ENCODE measurements at regions not wholly inside any gene's neighbourhood (a gene's known extent, or its start where the extent isn't known, plus 50 kb on each side); places are given as distances from the start of the nearest gene placed in this dataset.

DNA sequence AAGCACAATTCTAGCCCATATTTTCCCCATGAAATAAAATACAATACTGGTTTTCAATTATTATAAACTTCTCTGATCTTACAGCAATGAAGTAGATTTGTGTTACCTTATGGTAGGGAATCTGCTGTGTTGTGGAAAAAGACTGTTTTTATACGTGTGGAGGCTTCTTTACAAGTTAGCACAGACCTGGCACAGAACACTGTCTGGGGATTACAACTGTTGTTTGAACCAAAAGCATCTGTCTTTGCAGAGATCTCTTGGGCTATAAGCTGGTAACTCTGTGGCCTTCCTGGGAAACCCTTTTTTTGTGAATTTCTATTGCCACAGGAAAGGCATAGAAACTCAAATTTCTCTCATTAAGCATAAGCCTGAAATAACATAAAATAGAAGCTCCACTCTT is 581.9 kb downstream of the TUSC7 start:
- Histone ChIP-seq H3K27me3 (ENCODE audit: insufficient read depth, low read length) (no peaks in the 10 kb centered on the region), H3K27ac (ENCODE audit: low read depth, low read length) (no peak overlapping the region), H4K20me1 (ENCODE audit: insufficient read depth, low read length) (no peaks in the 10 kb centered on the region), H3K9ac (ENCODE audit: low read length) (no peak overlapping the region), H3K4me2 (ENCODE audit: low read length) (no peak overlapping the region), H3K79me2 (ENCODE audit: insufficient read depth, low read length) (no peaks in the 10 kb centered on the region), H3K36me3 (ENCODE audit: insufficient read depth, low read length) (no peaks in the 10 kb centered on the region), H3K4me3 (ENCODE audit: insufficient read depth, low read depth, low read length) (no peak overlapping the region), H3K4me1 (ENCODE audit: insufficient read depth, low read length) (no peaks in the 10 kb centered on the region), H2AFZ (ENCODE audit: low read depth, low read length) (no peak overlapping the region), H3K9me3 (ENCODE audit: insufficient read depth, low read depth, low read length) (no peaks in the 10 kb centered on the region)
- FAIRE-seq (no peak), DNase-seq (ENCODE audit: low read depth) (no peak)
- peaks cover 2% of the 10 kb centered on the region for H3K27me3 Mint-ChIP-seq (ENCODE audit: low read depth, unreplicated experiment)
- no peaks in the 10 kb centered on the region for H3K36me3 Mint-ChIP-seq (ENCODE audit: low read depth, unreplicated experiment)
- peaks cover 7% of the 10 kb centered on the region for H3K4me1 Mint-ChIP-seq (ENCODE audit: low read depth, unreplicated experiment)
- H3K9me3 Mint-ChIP-seq (ENCODE audit: unreplicated experiment), result no peaks in the 10 kb centered on the region
- H3K27ac Mint-ChIP-seq (ENCODE audit: unreplicated experiment), result no peak overlapping the region
- H3K4me3 Mint-ChIP-seq (ENCODE audit: unreplicated experiment), result no peak overlapping the region
- no peak for TF ChIP-seq EZH2 (IDR thresholded peaks at IDR 0.05; ENCODE audit: insufficient read depth, low read length)
- TF ChIP-seq, protein P1, sequence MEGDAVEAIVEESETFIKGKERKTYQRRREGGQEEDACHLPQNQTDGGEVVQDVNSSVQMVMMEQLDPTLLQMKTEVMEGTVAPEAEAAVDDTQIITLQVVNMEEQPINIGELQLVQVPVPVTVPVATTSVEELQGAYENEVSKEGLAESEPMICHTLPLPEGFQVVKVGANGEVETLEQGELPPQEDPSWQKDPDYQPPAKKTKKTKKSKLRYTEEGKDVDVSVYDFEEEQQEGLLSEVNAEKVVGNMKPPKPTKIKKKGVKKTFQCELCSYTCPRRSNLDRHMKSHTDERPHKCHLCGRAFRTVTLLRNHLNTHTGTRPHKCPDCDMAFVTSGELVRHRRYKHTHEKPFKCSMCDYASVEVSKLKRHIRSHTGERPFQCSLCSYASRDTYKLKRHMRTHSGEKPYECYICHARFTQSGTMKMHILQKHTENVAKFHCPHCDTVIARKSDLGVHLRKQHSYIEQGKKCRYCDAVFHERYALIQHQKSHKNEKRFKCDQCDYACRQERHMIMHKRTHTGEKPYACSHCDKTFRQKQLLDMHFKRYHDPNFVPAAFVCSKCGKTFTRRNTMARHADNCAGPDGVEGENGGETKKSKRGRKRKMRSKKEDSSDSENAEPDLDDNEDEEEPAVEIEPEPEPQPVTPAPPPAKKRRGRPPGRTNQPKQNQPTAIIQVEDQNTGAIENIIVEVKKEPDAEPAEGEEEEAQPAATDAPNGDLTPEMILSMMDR (IDR thresholded peaks at IDR 0.05; ENCODE audit: insufficient read depth, low read depth, low read length), result no peak

DNA sequence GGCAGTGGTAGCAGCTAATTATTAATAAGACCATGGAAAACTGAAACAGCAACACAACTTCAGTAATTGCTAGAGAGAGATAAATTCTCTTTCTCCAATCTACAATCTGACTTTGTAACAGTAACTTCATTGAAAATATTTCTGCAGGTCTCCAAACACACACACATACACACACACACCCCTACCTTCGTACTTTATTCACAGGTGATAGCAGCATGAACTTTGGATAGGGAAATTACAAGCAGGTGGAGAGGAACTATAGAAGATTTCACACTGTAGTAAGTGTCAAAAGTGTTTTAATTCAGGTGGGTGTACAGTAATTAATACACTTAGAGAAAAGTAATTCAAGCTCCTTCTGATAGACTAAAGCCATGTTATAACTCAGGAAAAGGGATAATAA is 587.5 kb downstream of the TUSC7 start:
- DNase-seq (ENCODE audit: low read depth) (no peak), FAIRE-seq (no peak)
- no peak overlapping the region for H3K4me2 ChIP-seq (ENCODE audit: low read length)
- H3K27me3 ChIP-seq (ENCODE audit: insufficient read depth, low read length), result no peaks in the 10 kb centered on the region
- no peak overlapping the region for H3K27ac Mint-ChIP-seq (ENCODE audit: unreplicated experiment)
- H4K20me1 ChIP-seq (ENCODE audit: insufficient read depth, low read length), result no peaks in the 10 kb centered on the region
- no peaks in the 10 kb centered on the region for H3K4me1 ChIP-seq (ENCODE audit: insufficient read depth, low read length)
- H3K4me1 Mint-ChIP-seq (ENCODE audit: low read depth, unreplicated experiment), result peaks cover under 1% of the 10 kb centered on the region
- H3K79me2 ChIP-seq (ENCODE audit: insufficient read depth, low read length), result no peaks in the 10 kb centered on the region
- H3K27ac ChIP-seq (ENCODE audit: low read depth, low read length), result no peak overlapping the region
- H3K9ac ChIP-seq (ENCODE audit: low read length), result no peak overlapping the region
- no peak overlapping the region for H3K4me3 Mint-ChIP-seq (ENCODE audit: unreplicated experiment)
- no peaks in the 10 kb centered on the region for H3K9me3 Mint-ChIP-seq (ENCODE audit: unreplicated experiment)
- no peak overlapping the region for H3K4me3 ChIP-seq (ENCODE audit: insufficient read depth, low read depth, low read length)
- TF ChIP-seq EZH2 (IDR thresholded peaks at IDR 0.05; ENCODE audit: insufficient read depth, low read length), result no peak
- TF ChIP-seq, protein P1 (IDR thresholded peaks at IDR 0.05; ENCODE audit: insufficient read depth, low read depth, low read length), result no peak
- no peaks in the 10 kb centered on the region for H3K36me3 ChIP-seq (ENCODE audit: insufficient read depth, low read length)
- no peaks in the 10 kb centered on the region for H3K36me3 Mint-ChIP-seq (ENCODE audit: low read depth, unreplicated experiment)
- H3K9me3 ChIP-seq (ENCODE audit: insufficient read depth, low read depth, low read length), result no peaks in the 10 kb centered on the region
- peaks cover 3% of the 10 kb centered on the region for H3K27me3 Mint-ChIP-seq (ENCODE audit: low read depth, unreplicated experiment)
- H2AFZ ChIP-seq (ENCODE audit: low read depth, low read length), result no peak overlapping the region

DNA sequence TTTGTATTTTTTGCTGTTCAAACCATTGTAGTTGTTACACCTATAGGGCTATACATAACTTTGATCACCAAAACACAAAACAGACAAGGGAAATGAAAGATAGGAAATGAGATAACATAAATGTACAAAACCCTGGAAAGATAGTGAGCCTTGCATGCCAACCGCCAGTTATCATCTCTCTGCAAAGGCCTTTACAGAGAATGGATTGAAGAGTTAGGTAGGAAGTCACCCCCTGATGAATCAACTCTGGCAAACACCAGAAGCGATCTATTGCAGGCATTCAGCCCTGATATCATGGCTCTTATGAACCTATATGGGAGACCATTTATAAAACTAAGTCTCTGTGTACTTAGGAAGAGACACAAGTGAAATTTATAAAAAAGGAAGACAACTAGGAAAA is 588.0 kb downstream of the TUSC7 start:
- H3K36me3 ChIP-seq (ENCODE audit: insufficient read depth, low read length), result no peaks in the 10 kb centered on the region
- Mint-ChIP-seq H3K27me3 (ENCODE audit: low read depth, unreplicated experiment) (peaks cover 3% of the 10 kb centered on the region), H3K4me1 (ENCODE audit: low read depth, unreplicated experiment) (no peaks in the 10 kb centered on the region), H3K36me3 (ENCODE audit: low read depth, unreplicated experiment) (no peaks in the 10 kb centered on the region), H3K9me3 (ENCODE audit: unreplicated experiment) (no peaks in the 10 kb centered on the region), H3K27ac (ENCODE audit: unreplicated experiment) (no peak overlapping the region), H3K4me3 (ENCODE audit: unreplicated experiment) (no peak overlapping the region)
- DNase-seq (ENCODE audit: low read depth) (no peak), FAIRE-seq (no peak)
- no peaks in the 10 kb centered on the region for H3K27me3 ChIP-seq (ENCODE audit: insufficient read depth, low read length)
- no peaks in the 10 kb centered on the region for H4K20me1 ChIP-seq (ENCODE audit: insufficient read depth, low read length)
- H3K4me2 ChIP-seq (ENCODE audit: low read length), result no peak overlapping the region
- H3K9ac ChIP-seq (ENCODE audit: low read length), result no peak overlapping the region
- H3K4me3 ChIP-seq (ENCODE audit: insufficient read depth, low read depth, low read length), result no peak overlapping the region
- H3K9me3 ChIP-seq (ENCODE audit: insufficient read depth, low read depth, low read length), result no peaks in the 10 kb centered on the region
- TF ChIP-seq, protein P1 (IDR thresholded peaks at IDR 0.05; ENCODE audit: insufficient read depth, low read depth, low read length), result no peak
- no peak for TF ChIP-seq EZH2 (IDR thresholded peaks at IDR 0.05; ENCODE audit: insufficient read depth, low read length)
- no peaks in the 10 kb centered on the region for H3K79me2 ChIP-seq (ENCODE audit: insufficient read depth, low read length)
- H2AFZ ChIP-seq (ENCODE audit: low read depth, low read length), result no peak overlapping the region
- no peak overlapping the region for H3K27ac ChIP-seq (ENCODE audit: low read depth, low read length)
- H3K4me1 ChIP-seq (ENCODE audit: insufficient read depth, low read length), result no peaks in the 10 kb centered on the region

All from astrocyte (in vitro differentiated cells and primary cell).